ENCODE measurements at regions not wholly inside any gene's neighbourhood (a gene's known extent, or its start where the extent isn't known, plus 50 kb on each side); places are given as distances from the start of the nearest gene placed in this dataset.
"Not testable (repeated sequence)": the region's sequence is repeated elsewhere in the genome, so short reads cannot be mapped to it uniquely, and the experiment has no call there.

DNA sequence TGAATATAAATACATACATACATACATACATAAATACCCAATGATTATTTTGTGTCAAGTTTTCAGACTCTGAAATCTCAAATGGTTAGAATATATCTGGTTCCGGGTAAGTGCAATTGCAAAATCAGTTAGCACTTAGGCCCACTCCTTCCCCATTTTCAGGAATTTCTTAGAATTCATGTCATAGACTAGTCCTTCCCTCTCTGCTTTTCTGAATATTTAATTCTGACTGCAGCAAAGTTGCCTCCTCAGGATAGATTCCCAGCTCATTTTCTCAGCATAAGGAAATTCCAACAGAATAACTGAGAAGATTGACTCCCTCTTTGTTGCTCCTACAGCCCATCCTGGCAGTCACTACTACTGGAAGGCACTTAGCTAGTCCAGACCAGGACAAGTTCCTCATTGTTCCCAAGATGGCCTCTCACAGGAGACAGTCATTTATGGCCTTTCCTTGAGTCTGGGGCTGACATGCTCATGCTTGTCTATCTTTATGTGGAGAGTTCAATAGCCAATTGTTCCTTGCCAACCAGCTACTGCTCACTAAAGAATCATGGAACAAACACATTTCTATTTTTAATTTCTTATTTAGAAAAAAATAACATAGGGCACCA lies 142.9 kb upstream of the ITGB1 start:
- DNase-seq: no peak

DNA sequence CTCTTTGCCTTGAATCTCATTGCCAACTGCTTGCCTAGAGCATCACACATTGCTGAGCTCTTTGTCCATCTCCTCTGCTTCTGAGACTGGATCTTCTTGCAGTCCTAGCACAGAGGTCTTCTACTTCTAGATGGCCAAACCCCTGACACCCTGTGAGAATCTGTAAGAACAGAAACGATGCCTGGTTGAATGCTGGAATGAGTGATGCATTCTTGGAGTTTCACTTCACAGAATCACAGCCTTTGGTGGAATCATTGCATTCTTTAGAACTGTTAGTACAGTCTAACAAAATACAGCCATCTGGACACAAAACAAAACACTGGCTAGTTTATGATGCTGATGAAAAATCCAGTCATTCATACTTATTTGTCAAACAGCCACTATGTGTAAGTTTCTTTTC lies 141.7 kb upstream of the ITGB1 start:
- DNase-seq: no peak

DNA sequence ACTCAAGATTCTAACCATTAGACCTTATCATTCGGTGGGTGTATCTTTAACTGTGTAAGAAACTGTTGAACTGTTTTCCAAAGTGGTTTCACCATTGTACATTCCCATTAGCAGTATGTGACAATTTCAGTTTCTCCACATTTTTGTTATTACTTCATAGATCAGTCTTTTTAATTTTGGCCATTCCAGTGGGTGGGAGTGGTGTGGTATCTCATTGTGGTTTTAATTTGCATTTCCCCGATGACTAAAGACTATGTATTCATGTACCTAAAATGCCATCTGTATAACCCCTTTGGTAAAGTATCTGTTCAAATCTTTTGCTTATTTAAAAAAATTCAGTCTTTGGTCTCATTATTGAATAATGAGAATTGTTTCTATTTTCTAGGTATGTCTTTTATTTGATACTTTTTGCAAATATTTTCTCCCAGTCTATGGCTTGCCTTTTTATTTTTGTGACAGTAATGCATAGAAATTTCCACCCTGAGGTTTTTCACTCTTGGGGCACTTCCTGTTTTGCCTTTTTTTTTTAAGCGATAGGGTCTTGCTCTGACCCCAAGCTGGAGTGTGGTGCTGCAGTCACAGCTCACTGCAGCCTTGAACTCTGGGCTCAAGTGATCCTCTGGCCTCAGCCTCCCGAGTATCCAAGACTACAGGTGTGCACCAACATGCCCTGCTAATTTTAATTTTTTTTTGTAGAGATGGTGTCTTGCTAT lies 141.1 kb upstream of the ITGB1 start:
- DNase-seq: no peak

DNA sequence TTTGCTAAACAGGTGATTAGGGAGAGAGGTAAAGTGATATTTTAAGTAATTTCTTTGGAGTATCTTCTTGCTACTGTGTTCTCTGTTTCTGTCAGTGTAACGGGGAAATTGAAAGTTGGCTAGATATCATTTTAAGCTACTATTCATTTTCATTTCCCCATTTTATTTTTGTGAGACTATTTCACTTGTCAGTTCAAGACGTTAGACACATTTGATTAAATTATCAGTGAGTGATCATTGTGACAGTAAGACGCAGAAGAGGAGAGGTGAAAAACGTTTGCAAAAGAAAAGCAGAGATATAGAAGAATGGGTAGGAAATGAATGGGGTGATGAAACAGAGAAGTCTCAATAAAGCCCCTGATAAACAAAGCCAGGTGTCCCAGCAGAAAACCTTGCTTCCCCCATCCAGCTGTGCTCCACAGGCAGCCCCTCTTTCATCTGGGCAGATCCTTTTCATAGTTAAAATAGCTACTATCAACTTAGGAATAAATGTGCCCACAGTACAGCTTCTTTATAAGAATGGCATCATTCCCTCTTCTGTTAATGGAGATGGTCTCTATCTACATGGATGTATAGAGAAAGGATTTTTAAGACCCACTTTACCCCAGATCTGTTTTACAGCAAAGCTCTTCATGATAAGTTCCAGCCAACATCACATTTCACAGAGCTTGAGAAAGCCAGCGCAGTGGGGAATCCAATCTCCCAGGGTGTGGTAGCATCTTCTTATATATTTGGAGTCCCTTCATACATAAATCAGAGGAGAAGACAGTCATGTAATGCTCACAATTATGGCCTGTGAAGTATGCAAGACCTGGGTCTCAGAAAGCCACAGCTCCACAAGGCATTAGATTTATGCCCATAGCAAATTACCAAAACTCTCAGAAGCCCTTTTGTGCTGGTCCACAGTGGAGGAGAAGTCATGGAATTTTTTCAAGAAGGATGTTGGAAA lies 138.1 kb upstream of the ITGB1 start:
- DNase-seq: no peak

DNA sequence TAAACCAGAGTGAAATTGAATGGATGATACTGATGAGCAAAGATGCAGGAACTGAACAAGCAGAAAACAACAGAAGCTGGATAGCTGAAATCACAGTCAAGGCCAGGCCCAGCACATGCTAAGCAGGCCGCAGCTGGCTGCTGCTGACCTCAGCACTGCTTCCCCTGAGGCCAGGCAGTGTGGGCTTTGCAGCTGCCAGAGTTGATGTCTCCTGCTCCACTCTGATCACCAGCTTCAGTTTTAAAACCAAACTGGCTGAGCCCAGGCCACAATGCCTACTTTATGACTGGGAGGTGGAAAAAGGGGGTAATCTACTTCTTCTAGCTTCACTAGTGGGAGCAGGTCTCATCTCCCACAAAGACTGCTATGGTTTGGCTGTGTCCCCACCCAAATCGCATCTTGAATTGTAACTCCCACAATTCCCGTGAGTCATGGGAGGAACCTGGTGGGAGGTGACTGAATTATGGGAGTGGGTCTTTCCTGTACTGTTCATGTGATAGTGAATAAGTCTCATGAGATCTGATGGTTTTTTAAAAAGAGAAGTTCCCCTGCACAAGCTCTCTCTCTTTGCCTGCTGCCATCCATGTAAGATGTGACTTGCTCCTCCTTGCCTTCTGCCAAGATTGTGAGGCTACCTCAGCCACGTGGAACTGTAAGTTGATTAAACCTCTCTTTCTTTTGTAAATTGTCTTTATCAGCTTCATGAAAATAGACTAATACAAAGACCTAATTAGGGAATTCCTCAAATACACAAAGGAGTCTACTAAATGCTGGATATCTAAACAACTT lies 136.4 kb upstream of the ITGB1 start:
- DNase-seq: no peak

DNA sequence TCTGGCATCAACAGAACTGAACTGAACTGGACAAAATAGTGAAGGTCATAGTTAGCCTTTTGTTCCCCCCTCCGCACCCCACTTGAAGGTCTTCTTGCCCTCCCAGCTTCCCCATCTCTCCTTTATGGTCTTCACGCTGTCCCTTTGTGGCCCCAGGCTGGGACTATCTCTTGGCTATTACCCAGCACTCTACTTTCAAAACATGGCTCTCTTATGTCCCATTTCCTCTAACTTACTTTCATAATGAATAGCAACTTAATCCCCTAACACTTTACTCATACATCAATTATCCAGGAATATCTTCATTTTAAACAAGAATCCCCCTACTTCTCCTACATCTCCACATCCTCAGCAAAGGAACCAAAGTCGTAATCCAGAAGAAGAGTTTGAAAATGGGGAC lies 135.3 kb upstream of the ITGB1 start:
- no peak for DNase-seq

DNA sequence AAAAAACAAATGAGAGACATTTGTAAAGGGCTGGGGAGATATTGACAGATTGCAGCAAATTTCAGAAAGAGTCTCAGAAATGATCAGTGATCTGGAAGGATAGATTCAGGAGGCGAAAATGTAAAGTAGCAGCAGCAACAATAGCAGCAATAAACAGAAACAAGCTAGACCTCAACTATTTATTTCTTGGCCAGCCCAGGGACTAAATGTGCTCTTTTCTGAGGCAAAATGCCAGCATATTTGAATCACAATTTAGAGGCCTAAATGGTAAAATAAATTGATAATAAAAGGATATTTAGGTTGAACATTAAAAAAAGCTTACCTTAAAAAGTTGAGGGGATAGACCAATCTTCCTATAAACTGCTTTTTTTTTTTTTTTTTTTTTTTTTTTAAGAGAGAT lies 134.6 kb upstream of the ITGB1 start:
- no peak for DNase-seq

DNA sequence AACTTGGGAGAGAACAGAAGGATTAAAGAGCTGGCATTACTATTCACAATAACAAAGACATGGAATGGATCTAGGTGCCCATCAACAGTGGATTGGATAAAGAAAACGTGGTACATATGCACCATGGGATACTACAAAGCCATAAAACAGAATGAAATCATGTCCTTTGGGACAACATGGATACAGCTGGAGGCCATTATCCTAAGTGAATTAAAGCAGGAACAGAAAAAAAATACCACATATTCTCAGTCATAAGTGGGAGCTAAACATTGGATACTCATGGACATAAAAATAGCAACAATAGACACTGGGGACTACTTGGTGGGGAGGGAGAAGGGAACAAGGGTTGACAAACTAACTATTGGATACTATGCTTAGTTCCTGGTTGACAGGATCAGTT lies 133.2 kb upstream of the ITGB1 start:
- DNase-seq: no peak

DNA sequence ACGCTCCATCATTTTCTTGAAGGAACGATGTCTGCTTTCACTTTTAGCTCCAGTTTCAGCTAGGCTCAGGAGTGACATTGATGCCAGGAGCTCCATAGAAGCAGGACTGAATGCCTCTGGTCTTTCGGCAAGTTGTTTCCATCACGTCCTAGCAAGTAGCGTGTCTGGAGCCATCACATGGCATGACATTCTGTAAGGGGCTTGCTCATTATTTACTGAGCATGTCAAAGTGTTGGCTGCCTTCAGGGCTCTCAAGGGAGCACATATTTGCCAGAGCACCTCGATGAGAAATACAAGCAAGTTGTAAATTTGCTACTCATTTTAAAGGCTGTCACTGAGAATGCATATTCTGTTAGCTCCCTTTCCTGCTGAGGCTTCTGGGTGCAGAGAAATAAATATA lies 131.0 kb upstream of the ITGB1 start:
- no peak for DNase-seq

DNA sequence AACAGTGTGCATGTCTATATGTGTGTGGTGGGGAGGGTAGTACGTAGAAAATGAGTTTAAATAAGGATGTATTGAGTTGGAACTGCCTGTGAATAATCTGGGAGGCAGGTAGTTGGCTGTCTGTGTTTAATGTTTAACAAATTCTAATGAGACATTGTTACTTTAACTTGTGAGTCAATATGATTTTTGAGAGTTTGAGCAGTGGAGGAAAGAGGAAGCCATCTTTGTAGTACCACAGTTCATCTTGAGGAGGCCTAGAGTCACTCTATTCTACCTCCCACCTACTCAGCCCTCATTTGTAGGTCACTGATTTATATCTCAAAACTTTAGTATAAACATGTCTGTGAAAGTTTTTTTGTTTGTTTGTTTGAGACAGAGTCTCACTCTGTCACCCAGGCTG lies 129.9 kb upstream of the ITGB1 start:
- no peak for DNase-seq

DNA sequence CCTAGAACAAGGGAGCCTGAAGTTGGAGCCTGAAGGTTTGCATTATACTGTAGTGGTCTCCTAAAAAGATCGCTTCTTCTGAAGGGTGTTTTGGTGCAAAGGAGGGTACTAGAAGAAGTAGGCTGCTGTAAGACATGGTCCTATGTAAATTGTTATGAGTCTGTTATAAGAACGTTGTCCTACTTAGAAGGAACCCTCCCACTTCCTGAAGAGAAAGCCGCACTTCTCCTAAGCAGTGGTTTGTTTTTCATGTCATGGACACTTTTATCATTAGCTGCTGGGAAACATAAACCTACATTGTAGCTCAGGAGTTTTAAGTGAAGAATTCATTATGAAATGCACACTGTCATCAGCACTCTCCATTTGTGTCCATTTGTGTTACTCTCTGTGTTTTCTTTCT lies 129.1 kb upstream of the ITGB1 start:
- DNase-seq: no peak

DNA sequence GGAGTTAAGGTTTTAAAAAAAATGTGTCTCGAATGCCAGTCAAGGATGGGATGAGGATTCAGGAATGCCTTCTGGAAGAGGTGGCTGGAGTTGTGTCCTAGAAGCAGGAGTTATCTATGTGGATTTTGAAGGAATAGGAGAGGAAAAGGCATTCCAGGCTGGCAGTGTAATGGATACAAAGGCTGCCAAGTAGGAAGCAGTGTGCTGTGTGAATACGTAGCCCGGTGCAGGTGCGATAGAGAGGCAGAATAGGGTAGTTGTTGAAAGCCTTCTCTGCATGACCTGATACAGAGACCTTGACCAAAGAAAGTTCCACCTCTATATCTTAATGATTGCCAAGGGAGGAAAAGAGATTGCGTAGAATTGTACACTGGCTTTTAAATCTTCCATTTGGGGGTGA lies 128.1 kb upstream of the ITGB1 start:
- no peak for DNase-seq

DNA sequence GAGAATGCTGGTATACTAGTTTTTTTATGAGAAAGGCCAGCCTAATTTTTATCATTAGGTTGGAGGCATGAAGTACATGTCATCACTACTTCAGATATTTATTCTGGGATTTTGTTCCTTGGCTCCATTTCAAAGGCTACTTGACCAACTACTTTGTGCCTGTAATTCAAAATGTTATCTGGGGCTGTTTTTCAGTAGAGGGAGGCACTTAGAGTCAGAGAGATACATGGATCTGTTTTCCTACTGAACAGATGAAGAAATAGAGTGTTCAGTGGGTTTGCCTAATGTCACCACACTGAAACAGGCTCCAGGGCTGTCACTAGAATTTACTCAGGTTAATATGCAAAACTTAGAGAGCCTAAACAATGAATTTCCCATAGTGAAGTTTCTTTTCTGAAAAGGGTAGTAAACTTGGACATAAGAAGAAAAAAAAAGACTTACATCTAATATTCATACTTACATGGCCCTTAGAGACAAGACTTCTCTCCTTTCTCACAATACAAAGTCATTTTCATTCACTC lies 127.3 kb upstream of the ITGB1 start:
- DNase-seq: no peak

DNA sequence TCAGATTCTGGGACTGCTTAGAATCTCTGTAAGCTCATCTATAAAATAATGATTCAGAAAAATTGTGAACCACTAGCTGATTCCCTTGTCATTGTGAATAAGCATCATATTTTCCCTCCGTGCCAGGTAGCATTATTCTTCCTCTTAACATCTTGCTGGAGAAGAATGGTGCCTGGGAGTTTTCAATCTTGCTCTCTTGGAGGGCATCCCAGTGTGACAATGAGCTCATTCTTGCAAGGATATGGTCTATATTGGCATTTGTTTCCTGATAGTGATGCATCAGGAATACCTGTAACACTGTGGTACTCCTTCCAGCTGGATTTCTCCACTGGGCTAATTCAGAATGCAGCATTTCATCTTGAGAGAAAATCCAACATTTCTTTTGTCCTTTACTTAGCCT lies 126.4 kb upstream of the ITGB1 start:
- no peak for DNase-seq

DNA sequence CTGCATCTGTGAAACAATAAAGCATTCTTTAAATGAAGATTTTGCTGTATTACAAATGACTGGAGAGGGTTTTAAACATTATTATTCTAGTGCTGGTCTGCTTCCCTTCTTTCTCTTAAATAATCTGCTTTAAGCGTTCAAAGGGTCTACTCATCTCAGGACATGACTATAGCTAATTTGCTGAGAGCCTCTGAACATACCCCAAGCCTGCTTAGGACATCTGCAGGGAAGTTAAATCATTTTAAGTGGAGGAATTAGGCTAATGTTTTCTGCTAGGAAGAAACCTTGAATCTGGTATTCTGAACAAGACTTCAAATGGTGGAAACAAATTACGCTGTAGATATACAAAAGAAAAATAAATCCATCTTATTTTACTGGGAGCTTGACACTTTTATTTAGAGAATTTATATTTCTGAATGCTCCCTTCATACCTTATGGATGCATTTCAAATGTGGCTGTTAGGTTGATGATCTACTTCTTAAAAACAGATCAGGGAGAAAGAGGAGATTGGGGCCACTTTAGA lies 124.4 kb upstream of the ITGB1 start:
- DNase-seq: no peak

DNA sequence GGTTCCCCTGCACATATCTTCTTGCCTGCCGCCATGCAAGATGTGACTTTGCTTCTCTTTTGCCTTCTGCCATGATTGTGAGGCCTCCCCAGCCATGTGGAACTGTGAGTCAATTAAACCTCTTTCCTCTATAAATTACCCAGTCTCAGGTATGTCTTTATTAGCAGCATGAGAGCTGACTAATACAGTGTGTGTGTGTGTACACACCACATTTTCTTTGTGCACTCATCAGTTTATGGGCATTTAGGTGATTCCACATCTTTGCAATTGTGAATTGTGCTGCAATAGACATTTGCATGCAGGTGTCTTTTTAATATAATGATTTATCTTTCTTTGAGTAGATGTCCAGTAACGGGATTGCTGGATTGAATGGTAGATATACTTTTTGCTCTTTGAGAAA lies 122.4 kb upstream of the ITGB1 start:
- DNase-seq: not testable (repeated sequence)

DNA sequence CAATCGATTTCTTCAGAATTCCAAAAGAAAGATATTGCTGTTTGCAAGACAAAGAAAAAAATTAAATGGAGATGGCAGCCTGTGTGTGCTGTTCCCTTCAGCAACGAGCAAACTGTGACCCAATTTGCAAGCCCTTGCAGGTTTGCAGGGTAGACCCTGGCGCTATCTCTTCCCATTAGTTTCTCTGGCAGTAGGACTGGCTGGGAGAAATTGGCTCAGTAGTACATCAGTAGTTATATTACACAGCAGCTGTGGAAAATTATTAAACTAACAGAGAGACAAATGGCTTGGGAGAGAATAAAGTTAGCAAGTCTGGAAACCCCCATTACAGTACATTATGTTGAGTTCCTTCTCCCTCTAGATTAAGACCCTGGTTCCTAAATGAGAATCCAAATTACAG lies 116.4 kb upstream of the ITGB1 start:
- no peak for DNase-seq

DNA sequence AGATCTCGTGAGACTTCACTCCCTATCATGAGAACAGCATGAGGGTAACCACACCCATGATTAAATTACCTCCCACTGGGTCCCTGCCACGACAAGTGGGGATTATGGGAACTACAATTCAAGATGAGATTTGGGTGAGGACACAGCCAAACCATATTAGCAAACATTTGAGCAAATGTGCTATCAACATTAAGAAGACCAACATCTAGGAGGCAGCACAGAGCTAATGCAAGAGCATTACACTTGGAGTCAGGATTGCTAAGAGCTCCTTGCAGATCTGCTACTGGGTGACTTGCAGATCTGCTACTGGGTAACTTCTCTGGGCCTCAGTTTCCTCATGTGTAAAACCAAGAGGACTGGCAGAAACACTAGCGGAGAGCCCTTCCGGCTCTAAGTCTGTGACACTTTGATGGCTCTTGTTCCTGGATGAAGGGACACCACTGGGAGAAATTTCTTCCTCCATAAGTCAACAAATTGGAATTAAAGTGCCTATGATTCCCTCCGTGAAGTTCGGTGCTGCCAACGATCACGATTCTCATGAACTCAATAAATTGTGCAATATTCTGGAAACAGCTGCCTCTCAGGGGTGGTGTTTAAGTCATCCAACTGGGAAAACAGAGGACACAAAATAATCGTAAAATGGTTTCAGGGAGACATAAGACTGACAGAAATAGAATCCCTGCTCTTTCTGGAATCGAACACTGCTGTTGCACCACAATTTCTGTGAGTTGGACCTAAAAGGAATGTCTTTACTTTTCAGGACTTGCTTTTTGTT lies 115.8 kb upstream of the ITGB1 start:
- no peak for DNase-seq

DNA sequence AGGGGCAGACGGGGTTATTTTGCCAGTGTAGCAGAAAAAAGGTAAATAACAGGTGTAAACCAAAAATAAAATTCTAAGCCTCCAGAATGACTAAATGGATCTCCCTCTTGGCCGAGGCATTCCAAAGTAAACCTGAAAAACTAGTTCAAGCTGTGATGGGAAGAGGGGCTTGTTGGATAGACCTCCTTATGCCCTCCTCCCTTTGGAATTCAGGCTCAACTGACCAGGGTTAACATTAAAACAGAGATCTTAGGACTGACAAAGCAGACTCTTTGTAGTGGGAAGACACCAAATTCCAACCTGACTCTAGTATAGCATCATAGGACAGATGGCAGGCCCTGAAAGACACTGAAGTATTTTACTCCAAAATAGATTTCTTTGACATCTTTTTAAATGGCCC lies 113.8 kb upstream of the ITGB1 start:
- no peak for DNase-seq

DNA sequence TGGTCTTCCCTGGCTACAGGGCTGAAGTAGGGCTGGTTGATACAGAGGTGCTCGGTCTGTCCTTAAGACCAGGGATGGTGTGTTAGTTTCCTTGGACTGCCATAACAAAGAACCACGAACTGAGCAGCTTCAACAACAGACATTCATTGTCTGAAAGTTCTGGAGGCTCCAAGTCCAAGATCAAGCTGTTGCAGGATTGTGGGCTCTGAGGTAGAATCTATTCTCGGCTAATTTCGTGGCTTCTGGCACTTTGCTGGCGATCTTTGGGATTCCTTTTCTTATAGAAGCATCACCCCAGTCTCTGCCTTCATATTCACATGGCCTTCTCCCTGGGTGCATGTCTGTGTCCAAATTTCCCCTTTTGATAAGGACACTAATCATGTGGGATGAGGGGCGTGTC lies 112.1 kb upstream of the ITGB1 start:
- no peak for DNase-seq

DNA sequence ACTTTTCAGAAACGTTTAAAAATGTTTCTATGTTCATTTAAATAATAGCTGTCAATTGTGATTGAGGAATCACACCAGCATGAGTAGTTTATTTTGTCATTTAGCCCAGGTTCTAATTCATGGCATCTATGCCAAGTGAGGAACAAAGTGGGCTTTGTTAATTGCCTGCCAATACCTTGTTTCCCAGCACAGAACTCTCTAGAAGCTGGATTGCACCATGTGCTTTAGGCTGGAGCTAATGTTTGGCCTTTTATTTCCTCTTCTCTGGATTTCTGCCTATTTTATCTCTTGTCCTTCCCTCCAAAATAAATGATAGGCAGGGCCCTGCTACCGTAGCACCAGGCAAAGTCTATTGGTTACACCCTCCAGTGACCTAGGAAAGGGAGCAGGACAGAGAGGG lies 109.9 kb upstream of the ITGB1 start:
- no peak for DNase-seq

DNA sequence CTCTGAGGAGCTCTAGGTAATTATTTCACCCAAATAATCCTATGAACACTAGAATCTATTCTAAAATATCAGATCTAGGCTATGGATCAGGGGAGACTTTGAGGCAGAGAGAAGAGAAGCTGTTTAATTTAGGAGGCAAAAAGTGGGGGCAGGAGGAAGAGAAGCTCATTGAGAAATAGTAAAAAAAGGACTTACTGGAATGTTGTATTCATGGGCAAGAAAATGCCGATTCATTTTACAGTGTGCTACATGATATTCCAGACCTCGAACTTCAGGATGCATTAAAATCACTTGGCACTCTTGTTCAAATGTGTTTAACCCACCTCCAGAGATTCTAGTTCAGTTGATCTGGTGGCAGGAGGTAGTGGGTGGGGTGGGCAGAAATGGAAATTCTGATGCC lies 109.5 kb upstream of the ITGB1 start:
- no peak for DNase-seq
